Kidney (tissue), 13 donors: ENCODE measurements at regions not wholly inside any gene's neighbourhood (a gene's known extent, or its start where the extent isn't known, plus 50 kb on each side); places are given as distances from the start of the nearest gene placed in this dataset.

Experiments
- DNase-seq, 5 donors: peaks; one replicate each; pipeline ENCODE4 v3.0.0-alpha.2; 2013 to 2020
- FAIRE-seq: peaks from 2 replicates; lab custom pipeline; 2012; peaks lifted over from hg19 to GRCh38; lab: Jason Lieb, UNC
- H3K27ac ChIP-seq, 2 donors: one replicate each; pipeline ENCODE4 v1.7.0; 2013; ENCODE audit warnings: low read depth in 2 of 2, low read length in 2 of 2, inconsistent platforms in 1 of 2
- H3K27me3 ChIP-seq: one replicate; pipeline ENCODE4 v1.7.1; 2013; ENCODE audit warnings: low read length, inconsistent platforms; ENCODE audit not compliant: control insufficient read depth, insufficient read depth
- H3K36me3 ChIP-seq, 3 donors: one replicate each; pipeline versions ENCODE4 v1.7.0 to v1.7.1; 2013; ENCODE audit warnings: low read length in 3 of 3, control low read depth in 1 of 3, inconsistent platforms in 1 of 3; ENCODE audit not compliant: insufficient read depth in 3 of 3, control insufficient read depth in 2 of 3
- H3K4me1 ChIP-seq, 3 donors: one replicate each; pipeline versions ENCODE4 v1.7.0 to v1.7.1; 2013; ENCODE audit warnings: low read length in 3 of 3, inconsistent platforms in 1 of 3, low read depth in 1 of 3; ENCODE audit not compliant: control insufficient read depth in 2 of 3, insufficient read depth in 2 of 3
- H3K4me3 ChIP-seq, 3 donors: one replicate each; pipeline versions ENCODE4 v1.7.0 to v1.8.1; 2013; ENCODE audit warnings: low read length in 3 of 3, control low read depth in 1 of 3, inconsistent platforms in 1 of 3
- H3K9ac ChIP-seq, 3 donors: one replicate each; pipeline versions ENCODE4 v1.7.0 to v1.7.1; 2013; ENCODE audit warnings: low read length in 3 of 3, control low read depth in 1 of 3, inconsistent platforms in 1 of 3
- H3K9me3 ChIP-seq, 3 donors: one replicate each; pipeline versions ENCODE4 v1.7.0 to v1.7.1; 2013; ENCODE audit warnings: low read length in 3 of 3, control low read depth in 1 of 3, inconsistent platforms in 1 of 3; ENCODE audit not compliant: control insufficient read depth in 2 of 3, insufficient read depth in 1 of 3
- CTCF ChIP-seq: IDR thresholded peaks from 3 replicates; pipeline ENCODE4 v1.5.1; 2012; ENCODE audit warnings: mild to moderate bottlenecking, moderate library complexity, borderline replicate concordance; ENCODE audit not compliant: insufficient read depth; ENCODE audit errors: extremely low read depth
- intact Hi-C: fragments of 100-400 bp; cut with DNase I; formaldehyde crosslinking; loops from one replicate; pipeline ENCODE4 v1.11.1; 2022
- donor health status: control.
- donor health status: control.
- donor health status: control.
- donor health status: control.
- donor health status: control.
- donor health status: DM: yes; HTN: yes; CAD: no.
- donor health status: Normal renal cell carcinoma (clear cell type).

GRCh38 chr9:29435368-29435767 lies 1862.1 kb upstream of the C9orf72 start:
- DNase-seq (no peak), FAIRE-seq (no peak)
- H3K27ac ChIP-seq: no peak overlapping the region
- H3K27me3 ChIP-seq: no peaks in the 10 kb centered on the region
- TF ChIP-seq CTCF: no peak
- no peaks in the 10 kb centered on the region for H3K36me3 ChIP-seq
- H3K4me1 ChIP-seq: no peaks in the 10 kb centered on the region
- peaks cover 0 to under 1% (median 0%) of the 10 kb centered on the region in 3 donors for H3K9me3 ChIP-seq
- no peak overlapping the region for H3K9ac ChIP-seq
- H3K4me3 ChIP-seq: no peak overlapping the region
- intact Hi-C loops: no loop called here

GRCh38 chr9:29437526-29437925 lies 1864.2 kb upstream of the C9orf72 start:
- intact Hi-C loops: no loop called here
- Histone ChIP-seq H3K4me3 (no peak overlapping the region), H3K27me3 (no peaks in the 10 kb centered on the region), H3K36me3 (no peaks in the 10 kb centered on the region), H3K9me3 (no peaks in the 10 kb centered on the region), H3K27ac (no peak overlapping the region), H3K9ac (no peak overlapping the region), H3K4me1 (no peaks in the 10 kb centered on the region)
- FAIRE-seq (no peak), DNase-seq (peak in 3 of 5 donors; percentile 30 to 65 (median 62))
- TF ChIP-seq CTCF: no peak

- no peak overlapping the region for H3K9ac ChIP-seq
Observed at GRCh38 chr9:29439961-29440360, 1866.7 kb upstream of the C9orf72 start.

More at GRCh38 chr9:29439961-29440360, 1866.7 kb upstream of the C9orf72 start:
- no peak for TF ChIP-seq CTCF
- DNase-seq (no peak), FAIRE-seq (no peak)
- intact Hi-C loops: no loop called here
- no peak overlapping the region for H3K27ac ChIP-seq
- H3K4me3 ChIP-seq: no peak overlapping the region
- H3K4me1 ChIP-seq: no peaks in the 10 kb centered on the region
- no peaks in the 10 kb centered on the region for H3K9me3 ChIP-seq
- H3K27me3 ChIP-seq: no peaks in the 10 kb centered on the region
- H3K36me3 ChIP-seq: no peaks in the 10 kb centered on the region
